ENCODE measurements at regions not wholly inside any gene's neighbourhood (a gene's known extent, or its start where the extent isn't known, plus 50 kb on each side); places are given as distances from the start of the nearest gene placed in this dataset.
"Not testable (repeated sequence)": the region's sequence is repeated elsewhere in the genome, so short reads cannot be mapped to it uniquely, and the experiment has no call there.

- TF ChIP-seq, protein P1, sequence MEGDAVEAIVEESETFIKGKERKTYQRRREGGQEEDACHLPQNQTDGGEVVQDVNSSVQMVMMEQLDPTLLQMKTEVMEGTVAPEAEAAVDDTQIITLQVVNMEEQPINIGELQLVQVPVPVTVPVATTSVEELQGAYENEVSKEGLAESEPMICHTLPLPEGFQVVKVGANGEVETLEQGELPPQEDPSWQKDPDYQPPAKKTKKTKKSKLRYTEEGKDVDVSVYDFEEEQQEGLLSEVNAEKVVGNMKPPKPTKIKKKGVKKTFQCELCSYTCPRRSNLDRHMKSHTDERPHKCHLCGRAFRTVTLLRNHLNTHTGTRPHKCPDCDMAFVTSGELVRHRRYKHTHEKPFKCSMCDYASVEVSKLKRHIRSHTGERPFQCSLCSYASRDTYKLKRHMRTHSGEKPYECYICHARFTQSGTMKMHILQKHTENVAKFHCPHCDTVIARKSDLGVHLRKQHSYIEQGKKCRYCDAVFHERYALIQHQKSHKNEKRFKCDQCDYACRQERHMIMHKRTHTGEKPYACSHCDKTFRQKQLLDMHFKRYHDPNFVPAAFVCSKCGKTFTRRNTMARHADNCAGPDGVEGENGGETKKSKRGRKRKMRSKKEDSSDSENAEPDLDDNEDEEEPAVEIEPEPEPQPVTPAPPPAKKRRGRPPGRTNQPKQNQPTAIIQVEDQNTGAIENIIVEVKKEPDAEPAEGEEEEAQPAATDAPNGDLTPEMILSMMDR (IDR thresholded peaks at IDR 0.05; ENCODE audit: insufficient read depth, low read depth, low read length), result not testable (repeated sequence)
- TF ChIP-seq EZH2 (IDR thresholded peaks at IDR 0.05; ENCODE audit: insufficient read depth, low read length), result not testable (repeated sequence)
Observed at GRCh38 chr16:35614883-35615282, 2155.5 kb downstream of the TP53TG3F start.

All from astrocyte (in vitro differentiated cells and primary cell).